ENCODE measurements at regions not wholly inside any gene's neighbourhood (a gene's known extent, or its start where the extent isn't known, plus 50 kb on each side); places are given as distances from the start of the nearest gene placed in this dataset.

DNA sequence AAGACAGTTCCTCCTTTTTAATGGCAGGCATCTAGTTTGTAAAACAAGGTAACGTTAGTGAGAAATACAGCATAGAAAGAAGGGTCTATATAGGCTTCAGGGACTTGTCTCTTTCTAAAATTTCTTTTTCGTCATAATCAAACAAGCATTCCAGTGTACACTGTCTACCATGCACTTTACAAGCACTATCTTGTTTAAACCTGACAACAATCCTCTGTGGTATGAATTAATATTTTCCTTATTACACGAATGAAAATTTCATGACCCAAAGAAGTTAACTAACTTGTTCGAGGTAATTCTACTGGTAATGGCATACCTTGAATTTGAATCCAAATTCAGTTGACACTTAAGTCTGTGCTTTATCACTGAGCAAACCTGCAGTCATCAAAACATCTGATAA, 399.7 kb upstream of the NBEA start:
- no peaks in the 10 kb centered on the region for H4K20me1 ChIP-seq (ENCODE audit: control insufficient read depth, insufficient read depth, insufficient read length)
- DNase-seq: no peak
- no peaks in the 10 kb centered on the region for H3K79me1 ChIP-seq (ENCODE audit: insufficient read depth, low read depth, low read length, poor library complexity, severe bottlenecking)
- no peak overlapping the region for H4K8ac ChIP-seq (replicated peaks; ENCODE audit: insufficient read length, low read depth, low read length)
- no peaks in the 10 kb centered on the region for H3K4me1 ChIP-seq (ENCODE audit: insufficient read depth, low read length)
- no CpG with 5 or more reads among the region's 4 CpGs for WGBS (ENCODE audit: extremely low coverage, insufficient read length, low lambda C conversion rate)
- no peak overlapping the region for H3K4ac ChIP-seq (ENCODE audit: low read depth, low read length)
- H3K4me2 ChIP-seq (ENCODE audit: insufficient read depth, insufficient read length, low read length): no peak overlapping the region
- no peak overlapping the region for H2BK12ac ChIP-seq (ENCODE audit: insufficient read length, low read depth, low read length)
- H3T11ph ChIP-seq (ENCODE audit: low read length): no peak overlapping the region
- no peak overlapping the region for H2BK15ac ChIP-seq (ENCODE audit: low read depth, low read length)
- H3K18ac ChIP-seq (ENCODE audit: insufficient read length, low read depth, low read length): no peak overlapping the region
- no peaks in the 10 kb centered on the region for H3K4me1 Mint-ChIP-seq
- no peak overlapping the region for H4K91ac ChIP-seq (ENCODE audit: insufficient read length, low read depth, low read length)
- H3K4me3 Mint-ChIP-seq: no peak overlapping the region
- TF ChIP-seq, protein P1, sequence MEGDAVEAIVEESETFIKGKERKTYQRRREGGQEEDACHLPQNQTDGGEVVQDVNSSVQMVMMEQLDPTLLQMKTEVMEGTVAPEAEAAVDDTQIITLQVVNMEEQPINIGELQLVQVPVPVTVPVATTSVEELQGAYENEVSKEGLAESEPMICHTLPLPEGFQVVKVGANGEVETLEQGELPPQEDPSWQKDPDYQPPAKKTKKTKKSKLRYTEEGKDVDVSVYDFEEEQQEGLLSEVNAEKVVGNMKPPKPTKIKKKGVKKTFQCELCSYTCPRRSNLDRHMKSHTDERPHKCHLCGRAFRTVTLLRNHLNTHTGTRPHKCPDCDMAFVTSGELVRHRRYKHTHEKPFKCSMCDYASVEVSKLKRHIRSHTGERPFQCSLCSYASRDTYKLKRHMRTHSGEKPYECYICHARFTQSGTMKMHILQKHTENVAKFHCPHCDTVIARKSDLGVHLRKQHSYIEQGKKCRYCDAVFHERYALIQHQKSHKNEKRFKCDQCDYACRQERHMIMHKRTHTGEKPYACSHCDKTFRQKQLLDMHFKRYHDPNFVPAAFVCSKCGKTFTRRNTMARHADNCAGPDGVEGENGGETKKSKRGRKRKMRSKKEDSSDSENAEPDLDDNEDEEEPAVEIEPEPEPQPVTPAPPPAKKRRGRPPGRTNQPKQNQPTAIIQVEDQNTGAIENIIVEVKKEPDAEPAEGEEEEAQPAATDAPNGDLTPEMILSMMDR (conservative IDR thresholded peaks at IDR 0.05): no peak
- H4K5ac ChIP-seq (ENCODE audit: insufficient read length, low read depth, low read length): no peak overlapping the region
- H3K56ac ChIP-seq (ENCODE audit: insufficient read length, low read depth, low read length): no peak overlapping the region
- no peaks in the 10 kb centered on the region for H3K79me2 ChIP-seq (ENCODE audit: insufficient read depth, low read length)
- H3K27me3 ChIP-seq (ENCODE audit: insufficient read depth, low read length): no peaks in the 10 kb centered on the region
- H3K23me2 ChIP-seq (ENCODE audit: insufficient read length, low read depth, low read length, poor library complexity, severe bottlenecking): no peaks in the 10 kb centered on the region
- no peak overlapping the region for H2BK5ac ChIP-seq (ENCODE audit: insufficient read length, low read length)
- no peak overlapping the region for H2BK120ac ChIP-seq (ENCODE audit: low read depth, low read length, poor library complexity, severe bottlenecking)
- H3K9me3 Mint-ChIP-seq: peaks cover 20 to 26% of the 10 kb centered on the region in 2 experiments
- no peak overlapping the region for H3K27ac Mint-ChIP-seq
- no peaks in the 10 kb centered on the region for H3K27me3 Mint-ChIP-seq (ENCODE audit: low read depth)
- no peak overlapping the region for H2BK20ac ChIP-seq (ENCODE audit: low read depth, low read length, poor library complexity, severe bottlenecking)
- no peak overlapping the region for H3K27ac ChIP-seq (ENCODE audit: insufficient read length, low read depth, low read length)
- peaks cover 2 to 19% (median 9%) of the 10 kb centered on the region in 3 experiments for H3K36me3 Mint-ChIP-seq (ENCODE audit: insufficient read depth in 1 of 3, low read depth in 3 of 3)
- no peak overlapping the region for H3K9ac ChIP-seq (ENCODE audit: extremely low read depth, insufficient read length, low read length)
- H2AK5ac ChIP-seq (ENCODE audit: insufficient read length, low read length): no peak overlapping the region
- H3K9me3 ChIP-seq (ENCODE audit: control insufficient read depth, low read depth, low read length): no peaks in the 10 kb centered on the region
- no peak overlapping the region for H2AFZ ChIP-seq (ENCODE audit: low read length)
- no peak overlapping the region for H3K23ac ChIP-seq (ENCODE audit: insufficient read length, low read depth, low read length)
- no peak overlapping the region for H3K14ac ChIP-seq (ENCODE audit: insufficient read depth, low read length)

Measured in H9 (cell line).